ENCODE measurements at regions not wholly inside any gene's neighbourhood (a gene's known extent, or its start where the extent isn't known, plus 50 kb on each side); places are given as distances from the start of the nearest gene placed in this dataset.
A peak's percentile ranks its signal among the peaks of the same experiment; 100 is the strongest.

- H3K27ac Mint-ChIP-seq = no peak overlapping the region
- TF ChIP-seq CTCF (conservative IDR thresholded peaks at IDR 0.05; ENCODE audit: low read depth in 2 of 2) (no peak), ZNF331 (CRISPR knock-in tag; IDR thresholded peaks at IDR 0.05; ENCODE audit: low read depth) (no peak), ETS1 (IDR thresholded peaks at IDR 0.05) (no peak), STAT1 (IDR thresholded peaks at IDR 0.05; ENCODE audit: unreplicated experiment) (no peak), EZH2phosphoT487 (IDR thresholded peaks at IDR 0.05; ENCODE audit: unreplicated experiment) (no peak), POLR2AphosphoS5 (IDR thresholded peaks at IDR 0.05; ENCODE audit: low read depth) (no peak), CREB1 (CRISPR knock-in tag; IDR thresholded peaks at IDR 0.05; ENCODE audit: low read depth) (no peak), NANOG (IDR thresholded peaks at IDR 0.05; ENCODE audit: borderline replicate concordance) (no peak)
- H3K27me3 Mint-ChIP-seq (ENCODE audit: insufficient read depth, low read depth, poor library complexity) = peaks cover 7% of the 10 kb centered on the region
These were observed 113.2 kb upstream of the ADO start for GRCh38 chr10:62691336-62691735.

GRCh38 chr10:62692085-62692484, 112.4 kb upstream of the ADO start:
- Histone ChIP-seq H2AFZ (no peak overlapping the region), H3K27ac (ENCODE audit: low read depth) (no peak overlapping the region), H4K20me1 (replicated peaks; ENCODE audit: insufficient read depth) (no peaks in the 10 kb centered on the region), H3K4me2 (peak overlapping the region; percentile 45; the same call in 1 of the 2 replicates), H3K27me3 (ENCODE audit: insufficient read depth) (no peaks in the 10 kb centered on the region), H3K9me2 (ENCODE audit: insufficient read depth) (peaks cover 14% of the 10 kb centered on the region), H3F3A (replicated peaks; ENCODE audit: low read depth) (no peaks in the 10 kb centered on the region), H3K36me3 (ENCODE audit: insufficient read depth) (no peaks in the 10 kb centered on the region), H3K4me3 (0 out of 2 replicates have a peak overlapping the region, but pooled peaks have one; percentile 29), H3K79me2 (replicated peaks; ENCODE audit: insufficient read depth) (no peaks in the 10 kb centered on the region), H3K4me1 (ENCODE audit: insufficient read depth) (peaks cover 18% of the 10 kb centered on the region)
- DNase-seq (ENCODE audit: low spot score) (peak; percentile 38), ATAC-seq (peak; percentile 93)
- Mint-ChIP-seq H3K27ac (peak overlapping the region; percentile 35; the same call in 1 of the 2 replicates), H3K27me3 (ENCODE audit: insufficient read depth, low read depth, poor library complexity) (peaks cover 7% of the 10 kb centered on the region), H3K4me3 (no peak overlapping the region), H3K4me1 (peaks cover 20% of the 10 kb centered on the region), H3K9me3 (peaks cover 3% of the 10 kb centered on the region; the same call in 1 of the 3 replicates), H3K36me3 (ENCODE audit: low read depth) (no peaks in the 10 kb centered on the region; the same call in 2 of the 3 replicates)
- TF ChIP-seq JUNB (IDR thresholded peaks at IDR 0.05; ENCODE audit: unreplicated experiment) (no peak), ZNF462 (CRISPR knock-in tag; IDR thresholded peaks at IDR 0.05) (peak; percentile 42; the same call in 1 of the 2 replicates), EZH2phosphoT487 (IDR thresholded peaks at IDR 0.05; ENCODE audit: unreplicated experiment) (no peak), NANOG (IDR thresholded peaks at IDR 0.05; ENCODE audit: borderline replicate concordance) (no peak), CTCF (conservative IDR thresholded peaks at IDR 0.05; ENCODE audit: low read depth in 2 of 2) (no peak)

More at GRCh38 chr10:62691336-62691735, 113.2 kb upstream of the ADO start:
- Histone ChIP-seq H3K36me3 (ENCODE audit: insufficient read depth) (no peaks in the 10 kb centered on the region), H3K27ac (ENCODE audit: low read depth) (no peak overlapping the region), H3K4me1 (ENCODE audit: insufficient read depth) (peaks cover 18% of the 10 kb centered on the region), H3K9me2 (ENCODE audit: insufficient read depth) (peaks cover 14% of the 10 kb centered on the region), H2AFZ (no peak overlapping the region), H3K4me3 (no peak overlapping the region), H3K4me2 (no peak overlapping the region), H3K27me3 (ENCODE audit: insufficient read depth) (no peaks in the 10 kb centered on the region), H3F3A (replicated peaks; ENCODE audit: low read depth) (no peaks in the 10 kb centered on the region), H3K79me2 (replicated peaks; ENCODE audit: insufficient read depth) (no peaks in the 10 kb centered on the region), H4K20me1 (replicated peaks; ENCODE audit: insufficient read depth) (no peaks in the 10 kb centered on the region)
- H3K9me3 Mint-ChIP-seq = peaks cover 9% of the 10 kb centered on the region
- H3K4me1 Mint-ChIP-seq = peaks cover 20% of the 10 kb centered on the region
- no peak overlapping the region for H3K4me3 Mint-ChIP-seq
- H3K36me3 Mint-ChIP-seq (ENCODE audit: low read depth) = peaks cover under 1% of the 10 kb centered on the region; the same call in 2 of the 3 replicates
- no peak for DNase-seq (ENCODE audit: low spot score)
- no peak for ATAC-seq
